A204.1 (cell line): ENCODE measurements at regions not wholly inside any gene's neighbourhood (a gene's known extent, or its start where the extent isn't known, plus 50 kb on each side); places are given as distances from the start of the nearest gene placed in this dataset.
"Not testable (repeated sequence)": the region's sequence is repeated elsewhere in the genome, so short reads cannot be mapped to it uniquely, and the experiment has no call there.

Source experiments
- FAIRE-seq: peaks from 2 replicates; lab custom pipeline; 2012; peaks lifted over from hg19 to GRCh38; lab: Jason Lieb, UNC

- no peak for FAIRE-seq
These were observed 193.7 kb downstream of the OSTF1 start for GRCh38 chr9:75282047-75282446.

GRCh38 chr9:75289332-75289731, 201.0 kb downstream of the OSTF1 start:
- FAIRE-seq: no peak

GRCh38 chr9:75299324-75299723, 211.0 kb downstream of the OSTF1 start:
- no peak for FAIRE-seq

- FAIRE-seq: no peak
These were observed 245.3 kb downstream of the OSTF1 start for GRCh38 chr9:75333624-75334023.

GRCh38 chr9:75358846-75359245, 270.5 kb downstream of the OSTF1 start:
- no peak for FAIRE-seq

GRCh38 chr9:75359638-75360037, 271.3 kb downstream of the OSTF1 start:
- no peak for FAIRE-seq

GRCh38 chr9:75360252-75360651, 271.9 kb downstream of the OSTF1 start:
- no peak for FAIRE-seq

- FAIRE-seq: not testable (repeated sequence)
These were observed 274.1 kb downstream of the OSTF1 start for GRCh38 chr9:75362446-75362845.

GRCh38 chr9:75365196-75365595, 276.9 kb downstream of the OSTF1 start:
- no peak for FAIRE-seq

- no peak for FAIRE-seq
These were observed 281.7 kb downstream of the OSTF1 start for GRCh38 chr9:75369989-75370388.

- no peak for FAIRE-seq
These were observed 284.4 kb downstream of the OSTF1 start for GRCh38 chr9:75372499-75373268.

GRCh38 chr9:75376680-75377254, 288.5 kb downstream of the OSTF1 start:
- no peak for FAIRE-seq

- FAIRE-seq: no peak
These were observed 289.7 kb downstream of the OSTF1 start for GRCh38 chr9:75378036-75378435.

GRCh38 chr9:75378926-75379325, 290.6 kb downstream of the OSTF1 start:
- no peak for FAIRE-seq

GRCh38 chr9:75382126-75382525, 293.8 kb downstream of the OSTF1 start:
- FAIRE-seq: no peak

GRCh38 chr9:75383420-75384034, 295.2 kb downstream of the OSTF1 start:
- not testable (repeated sequence) for FAIRE-seq

- FAIRE-seq: no peak
These were observed 296.9 kb downstream of the OSTF1 start for GRCh38 chr9:75385236-75385635.

- no peak for FAIRE-seq
These were observed 300.8 kb downstream of the OSTF1 start for GRCh38 chr9:75389101-75389500.

GRCh38 chr9:75390951-75391350, 302.6 kb downstream of the OSTF1 start:
- FAIRE-seq: no peak

GRCh38 chr9:75391497-75391896, 303.2 kb downstream of the OSTF1 start:
- no peak for FAIRE-seq

GRCh38 chr9:75395336-75395735, 307.0 kb downstream of the OSTF1 start:
- no peak for FAIRE-seq

- no peak for FAIRE-seq
These were observed 309.5 kb downstream of the OSTF1 start for GRCh38 chr9:75397836-75398235.

GRCh38 chr9:75408391-75408790, 320.1 kb downstream of the OSTF1 start:
- no peak for FAIRE-seq

GRCh38 chr9:75410405-75410804, 322.1 kb downstream of the OSTF1 start:
- FAIRE-seq: no peak
